Stimulated activated CD8-positive, alpha-beta memory T cell treated with anti-CD3 and anti-CD28 coated beads, Interleukin-15, amount 100 ng/mL, for 48 hours (primary cell): ENCODE measurements at regions not wholly inside any gene's neighbourhood (a gene's known extent, or its start where the extent isn't known, plus 50 kb on each side); places are given as distances from the start of the nearest gene placed in this dataset.
"Not testable (repeated sequence)": the region's sequence is repeated elsewhere in the genome, so short reads cannot be mapped to it uniquely, and the experiment has no call there.

Source experiments
- DNase-seq, 2 donors: peaks; one replicate each; pipeline ENCODE4 v3.0.0-alpha.2; 2020; ENCODE audit warnings: low read depth in 2 of 2

GRCh38 chr18:10351219-10351818, 103.1 kb upstream of the APCDD1 start:
- DNase-seq: no peak

GRCh38 chr18:10351858-10352257, 102.6 kb upstream of the APCDD1 start:
- no peak for DNase-seq

GRCh38 chr18:10352671-10353070, 101.8 kb upstream of the APCDD1 start:
- DNase-seq: no peak

- no peak for DNase-seq
Observed at GRCh38 chr18:10353791-10354190, 100.6 kb upstream of the APCDD1 start.

- no peak for DNase-seq
Observed at GRCh38 chr18:10354241-10354811, 100.1 kb upstream of the APCDD1 start.

- DNase-seq: no peak
Observed at GRCh38 chr18:10354890-10355289, 99.5 kb upstream of the APCDD1 start.

GRCh38 chr18:10356999-10357398, 97.4 kb upstream of the APCDD1 start:
- DNase-seq: not testable (repeated sequence)

GRCh38 chr18:10361660-10362059, 92.8 kb upstream of the APCDD1 start:
- DNase-seq: no peak

GRCh38 chr18:10365021-10365500, 89.4 kb upstream of the APCDD1 start:
- DNase-seq: no peak

GRCh38 chr18:10365901-10366300, 88.5 kb upstream of the APCDD1 start:
- DNase-seq: no peak

GRCh38 chr18:10367836-10368235, 86.6 kb upstream of the APCDD1 start:
- DNase-seq: no peak

GRCh38 chr18:10368456-10369453, 85.7 kb upstream of the APCDD1 start:
- DNase-seq: no peak

GRCh38 chr18:10370716-10371115, 83.7 kb upstream of the APCDD1 start:
- DNase-seq: no peak

- DNase-seq: no peak
Observed at GRCh38 chr18:10371165-10371564, 83.3 kb upstream of the APCDD1 start.

GRCh38 chr18:10374195-10374594, 80.2 kb upstream of the APCDD1 start:
- DNase-seq: no peak

GRCh38 chr18:10374636-10375293, 79.7 kb upstream of the APCDD1 start:
- no peak for DNase-seq

- DNase-seq: no peak
Observed at GRCh38 chr18:10376731-10377130, 77.7 kb upstream of the APCDD1 start.

- DNase-seq: no peak
Observed at GRCh38 chr18:10377956-10378355, 76.5 kb upstream of the APCDD1 start.

- no peak for DNase-seq
Observed at GRCh38 chr18:10378688-10379420, 75.6 kb upstream of the APCDD1 start.

GRCh38 chr18:10379522-10379921, 74.9 kb upstream of the APCDD1 start:
- no peak for DNase-seq

GRCh38 chr18:10381516-10381915, 72.9 kb upstream of the APCDD1 start:
- DNase-seq: no peak
